HG02885 (cell line): ENCODE measurements at regions not wholly inside any gene's neighbourhood (a gene's known extent, or its start where the extent isn't known, plus 50 kb on each side); places are given as distances from the start of the nearest gene placed in this dataset.
"Not testable (repeated sequence)": the region's sequence is repeated elsewhere in the genome, so short reads cannot be mapped to it uniquely, and the experiment has no call there.

Experiments
- ATAC-seq: cut with Tn5 transposase; IDR thresholded peaks from one replicate; pipeline ENCODE4 v1.9.1; 2021; ENCODE audit warnings: mild to moderate bottlenecking; ENCODE audit not compliant: unreplicated experiment, poor library complexity

DNA sequence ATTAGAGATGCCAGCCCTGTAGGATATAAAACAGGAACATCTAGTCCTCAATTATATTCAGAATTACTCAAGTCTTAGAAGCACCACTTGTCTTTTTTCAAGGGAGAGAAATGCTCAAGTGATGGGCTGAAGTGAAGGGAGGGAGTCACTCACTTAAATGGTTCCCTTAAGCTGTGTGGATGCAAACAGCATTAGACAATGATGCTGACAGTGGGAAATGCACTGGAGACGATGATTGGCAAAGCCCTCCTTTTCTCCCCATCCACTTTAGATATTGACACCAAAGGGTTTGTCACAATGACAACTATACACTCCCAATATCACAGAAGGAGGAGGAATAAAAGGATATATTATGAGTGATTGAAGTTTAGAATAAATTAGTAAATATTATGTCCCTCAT, 491.4 kb upstream of the SMIM31 start:
- not testable (repeated sequence) for ATAC-seq

DNA sequence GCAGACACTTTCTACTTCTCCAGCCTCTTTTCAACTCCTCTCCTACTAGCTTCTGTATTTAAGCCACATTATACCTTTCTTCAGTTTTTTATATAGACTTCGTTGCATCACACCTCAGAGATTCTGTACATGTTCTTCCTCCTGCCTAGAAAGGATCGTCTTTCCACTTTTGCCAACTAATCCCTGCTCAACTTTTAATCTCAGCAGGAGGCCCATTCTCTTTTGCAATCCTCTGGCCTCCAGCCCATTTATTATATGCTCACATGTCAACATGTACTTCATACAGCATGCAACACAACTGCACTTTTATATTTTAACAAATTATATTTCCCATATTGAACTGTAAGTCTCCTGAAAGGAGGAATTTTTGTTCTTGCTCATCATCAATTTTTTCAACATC, 476.5 kb upstream of the SMIM31 start:
- ATAC-seq = not testable (repeated sequence)

DNA sequence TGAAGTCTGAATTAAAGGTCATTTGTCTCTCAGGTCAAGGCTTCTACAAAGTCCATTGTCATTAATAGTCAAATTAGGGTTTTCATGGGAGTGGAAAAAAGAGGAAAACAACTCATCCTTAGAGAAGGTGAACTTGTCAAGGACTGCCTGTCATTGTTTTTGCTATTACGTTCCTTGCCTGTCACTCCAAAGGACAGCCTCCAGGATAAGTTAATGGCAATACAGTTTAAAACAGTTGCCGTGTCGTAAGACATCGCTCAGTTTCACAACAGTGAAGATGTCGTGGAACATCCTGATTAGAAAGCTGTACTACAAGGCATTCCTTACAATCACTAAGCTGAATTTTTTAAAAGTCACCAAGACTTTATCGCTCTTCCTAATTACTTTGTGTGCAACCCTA, 466.8 kb upstream of the SMIM31 start:
- ATAC-seq = no peak

DNA sequence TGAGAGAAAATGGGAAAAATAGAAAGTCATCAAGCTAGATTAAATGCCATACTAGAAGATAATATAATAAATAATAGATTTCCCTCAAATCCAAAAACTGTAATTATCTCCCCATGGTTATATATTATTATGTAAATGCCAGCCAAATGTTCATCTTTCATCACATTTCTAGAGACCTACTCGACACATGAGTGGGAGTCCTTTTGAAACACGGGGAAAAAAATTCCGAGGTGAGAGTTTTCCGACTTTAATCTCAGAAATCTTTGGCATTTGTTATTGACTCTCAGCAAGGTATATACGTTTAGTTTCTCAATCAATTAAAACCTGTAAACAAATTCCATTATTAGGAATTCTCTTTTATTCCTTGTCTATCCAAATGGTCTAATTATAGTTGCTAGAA, 465.4 kb upstream of the SMIM31 start:
- no peak for ATAC-seq

DNA sequence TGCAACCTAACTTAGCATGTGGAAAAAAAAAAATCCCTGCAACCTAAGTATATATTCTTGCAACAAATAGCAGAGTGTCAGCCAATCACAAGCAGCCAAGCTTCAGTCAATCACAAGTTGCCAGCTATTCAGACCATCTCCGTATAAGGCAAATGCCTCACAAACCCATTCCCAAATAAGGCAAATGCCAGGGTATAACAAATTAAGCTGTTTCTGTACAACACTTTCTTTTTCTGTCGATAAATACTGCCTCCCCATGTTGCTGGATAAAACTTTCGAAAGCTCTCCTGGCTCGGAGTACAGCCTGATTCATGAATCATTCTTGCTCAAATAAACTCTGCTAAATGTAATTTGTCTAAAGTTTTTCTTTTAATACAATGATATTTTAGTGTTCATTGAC, 460.7 kb upstream of the SMIM31 start:
- no peak for ATAC-seq

DNA sequence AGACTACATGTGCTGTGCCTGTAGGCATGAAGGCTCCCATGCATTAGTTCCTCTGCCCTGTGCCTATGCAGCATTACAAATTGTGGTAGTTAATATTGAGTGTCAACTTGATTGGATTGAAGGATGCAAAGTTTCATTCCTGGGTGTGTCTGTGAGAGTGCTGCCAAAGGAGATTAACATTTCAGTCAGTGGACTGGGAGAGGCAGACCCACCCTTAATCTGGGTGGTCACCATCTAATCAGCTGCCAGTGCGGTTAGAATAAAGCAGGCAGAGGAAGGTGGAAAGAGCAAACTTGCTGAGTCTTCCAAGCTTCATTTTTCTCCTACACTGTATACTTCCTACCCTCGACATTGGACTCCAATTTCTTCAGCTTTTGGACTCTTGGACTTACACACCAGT, 460.2 kb upstream of the SMIM31 start:
- ATAC-seq = no peak

DNA sequence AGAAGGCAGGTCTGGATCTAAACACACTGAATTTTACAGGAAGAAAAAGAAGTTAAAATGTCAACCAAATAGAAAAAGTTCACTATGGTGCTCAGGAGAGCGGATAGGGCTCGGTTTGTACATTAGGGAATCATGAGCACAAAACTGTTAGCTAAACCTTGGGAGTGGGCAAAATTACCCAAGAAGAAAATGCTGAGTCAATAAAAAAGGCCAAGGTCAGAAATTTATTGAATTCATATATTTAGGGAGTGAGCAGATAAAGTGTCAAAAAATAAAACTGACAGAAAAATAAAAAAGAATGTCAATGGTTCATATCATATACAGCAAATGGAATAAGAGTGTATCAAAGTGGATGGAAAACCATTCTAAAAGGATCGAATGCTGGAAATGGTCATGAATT, 452.5 kb upstream of the SMIM31 start:
- no peak for ATAC-seq

DNA sequence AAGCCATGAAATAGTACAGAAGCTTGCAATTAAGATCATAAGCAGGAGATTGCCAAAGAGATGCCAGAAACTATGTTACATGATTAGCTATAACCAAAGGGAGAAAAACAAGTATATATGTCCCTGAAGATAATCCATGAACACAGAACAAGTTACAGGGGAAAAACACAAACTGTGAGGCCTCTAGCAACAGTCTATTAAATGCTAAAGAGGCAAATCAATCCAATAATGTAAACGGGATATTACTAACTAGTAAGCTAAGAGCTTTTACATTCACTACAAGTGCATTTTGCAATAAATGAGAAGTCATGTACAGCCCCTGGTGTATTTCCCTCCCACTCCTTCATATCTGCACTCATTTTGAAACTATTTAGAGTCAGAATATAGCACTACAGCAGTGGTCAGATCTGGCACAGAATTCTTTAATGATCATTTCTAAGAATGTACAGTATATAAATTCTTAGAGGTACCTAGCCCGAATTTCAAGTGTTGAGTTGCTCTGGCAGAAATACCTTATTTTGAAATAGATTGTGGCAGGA, 449.8 kb upstream of the SMIM31 start:
- ATAC-seq = peak; percentile 92

DNA sequence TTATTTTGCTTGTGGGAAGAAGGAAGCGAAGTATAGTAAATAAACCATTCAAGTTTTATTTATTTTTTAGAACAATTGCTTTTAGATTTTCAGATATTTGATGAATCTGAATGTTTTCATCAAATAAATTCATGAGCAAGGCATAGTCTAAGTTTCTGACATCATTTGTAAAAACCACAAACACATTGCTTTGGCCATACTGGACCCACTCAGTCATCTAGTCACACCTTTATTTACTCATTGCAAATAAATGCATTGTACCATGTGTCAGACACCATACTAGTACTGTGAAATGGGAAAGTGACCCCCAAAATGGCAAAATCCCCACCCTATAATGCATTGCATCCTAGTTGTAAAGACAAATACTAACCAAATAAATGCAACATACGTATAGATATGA, 449.1 kb upstream of the SMIM31 start:
- no peak for ATAC-seq

DNA sequence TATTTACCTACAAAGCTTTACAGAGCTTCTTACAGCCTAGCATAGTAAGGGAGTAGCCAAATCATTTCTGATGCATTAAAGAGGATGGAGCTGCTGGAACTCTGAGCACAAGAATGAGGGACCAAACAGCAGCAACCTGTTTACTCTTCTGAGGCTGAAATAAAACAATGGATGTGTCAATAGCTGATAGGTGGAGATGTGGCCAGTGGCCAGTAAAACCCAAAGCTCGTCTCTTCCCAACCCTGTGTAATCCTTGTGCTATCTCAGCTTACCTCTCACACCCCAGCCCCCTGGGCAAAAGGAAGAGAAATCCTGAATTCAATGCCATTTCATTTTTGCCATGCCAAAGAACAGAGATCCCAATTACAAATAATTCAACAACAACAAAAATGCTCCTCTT, 446.7 kb upstream of the SMIM31 start:
- ATAC-seq = no peak

DNA sequence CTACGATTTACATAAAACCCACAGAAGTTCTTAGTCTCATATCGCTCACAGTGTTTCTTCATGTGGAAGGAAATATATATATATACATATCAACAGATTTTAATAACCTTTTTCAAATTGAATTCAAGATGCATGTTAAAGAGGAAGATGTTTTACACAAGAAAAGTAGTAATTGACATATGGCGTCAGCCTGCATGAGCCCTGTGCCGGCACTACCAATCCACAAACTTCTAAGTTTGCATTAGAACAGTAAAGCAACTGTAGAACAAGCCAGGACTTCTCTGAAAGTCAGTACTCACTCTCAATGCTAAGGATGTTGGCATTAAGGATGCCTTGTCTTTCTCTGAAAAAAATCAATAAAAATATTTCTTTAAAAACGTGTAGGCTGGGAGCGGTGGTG, 441.3 kb upstream of the SMIM31 start:
- ATAC-seq = no peak

DNA sequence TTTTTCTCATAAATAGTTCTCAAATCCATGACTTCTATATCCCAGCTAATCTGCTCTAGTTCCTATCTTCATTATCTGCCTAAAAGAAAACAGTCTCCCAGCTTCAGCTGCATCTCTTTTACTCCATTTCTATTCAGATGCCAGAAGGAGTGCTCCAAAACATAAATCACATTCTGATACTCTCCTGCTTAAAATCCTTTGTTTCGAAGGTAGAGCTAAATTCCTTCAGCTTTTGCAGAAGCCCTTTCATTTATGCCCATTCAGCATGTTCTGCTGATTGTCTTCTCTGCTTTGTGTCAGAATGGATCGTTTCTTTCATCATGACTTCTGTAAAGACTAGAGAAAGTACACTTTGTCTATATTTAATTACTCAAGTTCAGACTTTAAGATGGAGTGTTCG, 440.1 kb upstream of the SMIM31 start:
- ATAC-seq = no peak

DNA sequence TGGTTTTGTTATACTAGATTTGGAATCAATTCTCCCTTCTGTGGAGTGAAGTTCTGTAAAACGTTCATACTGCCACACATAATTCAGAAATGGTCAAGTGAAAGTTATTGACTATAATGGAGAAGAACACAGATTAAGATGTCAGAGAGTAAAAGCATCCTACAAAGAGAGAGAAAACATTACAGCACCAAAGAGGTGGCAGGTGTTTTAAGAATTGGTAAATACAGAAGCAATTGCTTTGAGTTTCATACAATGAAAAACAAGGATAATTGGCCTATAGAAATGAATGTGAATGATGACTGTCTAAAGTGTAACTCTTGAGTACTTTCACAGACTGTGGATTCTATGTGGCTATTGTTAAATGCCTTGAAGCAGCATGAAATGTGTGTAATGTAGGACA, 435.6 kb upstream of the SMIM31 start:
- no peak for ATAC-seq

DNA sequence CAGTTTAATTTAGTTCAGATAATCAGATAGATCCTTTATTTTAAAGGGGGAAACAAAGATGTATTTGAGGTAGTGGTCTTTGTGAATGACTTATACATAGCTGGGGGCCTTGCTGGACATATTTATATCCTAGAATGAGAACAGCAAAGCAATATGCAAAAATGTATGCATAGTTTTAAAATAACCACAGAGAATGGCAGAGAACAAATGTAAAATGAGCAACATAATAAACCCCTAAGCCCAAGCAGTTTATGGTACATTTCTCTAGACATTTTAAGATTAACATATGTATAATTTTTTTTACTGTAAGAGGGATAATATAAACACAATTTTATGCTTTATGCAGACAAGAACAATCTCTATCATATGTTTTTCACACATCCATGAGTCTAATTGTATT, 434.2 kb upstream of the SMIM31 start:
- ATAC-seq = no peak

DNA sequence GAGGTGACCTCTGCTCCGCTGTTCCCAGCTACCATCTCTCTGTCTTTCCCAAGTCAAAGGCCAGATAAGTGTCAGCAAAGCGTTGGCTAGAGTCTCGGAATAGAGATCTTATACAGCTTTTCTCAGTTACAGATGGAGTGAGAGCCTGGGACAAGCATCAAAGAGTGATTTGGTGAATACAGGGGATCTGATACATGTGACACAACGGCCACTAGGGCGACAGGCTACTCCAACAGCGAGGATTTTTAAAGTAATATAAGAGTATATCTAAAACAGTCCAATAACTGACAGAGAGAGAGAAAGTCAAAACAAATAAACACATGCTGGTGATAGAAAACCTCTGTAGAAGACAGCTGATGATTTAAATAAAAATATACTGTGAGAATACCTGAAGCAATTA, 433.1 kb upstream of the SMIM31 start:
- ATAC-seq = no peak

DNA sequence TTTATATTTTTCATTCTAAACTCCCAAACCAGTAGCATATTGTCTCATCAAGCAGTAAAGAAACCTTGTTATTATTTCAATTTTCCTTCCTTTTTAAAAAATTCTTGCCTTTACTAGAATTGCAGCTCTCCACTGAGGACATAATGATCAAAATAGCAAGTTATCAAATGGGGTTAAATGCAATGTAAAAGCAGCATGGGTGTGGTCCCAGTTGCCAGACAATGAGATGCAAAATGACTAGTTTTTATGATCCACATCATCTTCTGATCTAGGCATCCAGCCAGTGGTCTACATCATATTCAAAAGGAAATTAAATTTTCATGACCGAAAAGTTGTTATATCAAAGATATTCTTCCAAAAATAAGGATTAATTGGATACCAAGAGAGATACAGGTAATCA, 427.9 kb upstream of the SMIM31 start:
- ATAC-seq = no peak

DNA sequence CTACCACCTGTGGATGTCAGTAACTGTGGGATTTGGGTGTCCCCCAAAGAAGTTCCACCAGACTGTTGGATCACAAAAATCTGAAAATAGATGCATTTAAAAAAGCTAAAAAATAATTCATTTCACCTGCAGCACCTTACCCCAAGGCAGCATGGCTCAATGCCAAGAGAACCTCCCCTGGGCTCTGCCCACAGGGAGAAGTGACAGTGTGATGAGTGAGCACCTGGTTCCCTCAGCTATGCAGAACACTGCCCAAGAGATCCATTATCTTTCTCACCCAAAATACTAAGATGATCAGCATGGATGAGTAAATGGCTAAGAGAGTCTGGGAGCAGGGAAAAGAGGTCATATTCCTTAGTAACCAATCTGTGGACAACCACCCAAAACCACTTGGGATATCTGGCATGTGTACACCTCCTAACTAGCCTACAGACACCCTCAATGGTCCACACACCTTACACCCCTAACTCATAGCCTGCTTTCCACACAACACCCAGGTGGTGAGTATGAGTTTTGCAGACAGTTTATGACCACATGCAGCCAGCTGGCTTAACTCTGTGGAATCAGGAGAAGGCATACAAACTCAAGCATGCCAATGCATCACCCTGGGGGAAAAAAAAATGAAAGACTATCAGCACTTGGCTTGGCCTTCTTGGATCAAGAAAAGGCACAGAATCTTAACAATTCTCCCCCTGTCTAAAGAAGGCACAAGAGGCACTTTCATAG, 416.5 kb upstream of the SMIM31 start:
- ATAC-seq = no peak

DNA sequence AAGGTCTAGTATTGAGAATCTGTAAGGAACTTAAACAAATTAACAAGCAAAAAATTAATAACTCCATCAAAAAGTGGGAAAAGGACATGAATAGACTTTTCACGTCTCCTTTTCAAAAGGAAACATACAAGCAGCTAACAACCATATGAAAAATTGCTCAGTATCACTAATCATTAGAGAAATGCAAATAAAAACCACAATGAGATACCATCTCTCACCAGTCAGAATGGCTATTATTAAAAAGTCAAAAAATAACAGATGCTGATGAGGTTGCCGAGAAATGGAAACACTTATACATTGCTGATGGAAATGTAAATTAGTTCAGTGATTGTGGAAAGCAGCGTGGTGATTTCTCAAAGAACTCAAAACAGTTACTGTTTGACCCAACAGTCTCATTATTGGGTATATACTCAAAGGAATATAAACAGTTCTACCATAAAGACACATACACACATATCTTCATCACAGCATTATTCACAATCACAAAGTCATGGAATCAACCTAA, 410.4 kb upstream of the SMIM31 start:
- no peak for ATAC-seq

DNA sequence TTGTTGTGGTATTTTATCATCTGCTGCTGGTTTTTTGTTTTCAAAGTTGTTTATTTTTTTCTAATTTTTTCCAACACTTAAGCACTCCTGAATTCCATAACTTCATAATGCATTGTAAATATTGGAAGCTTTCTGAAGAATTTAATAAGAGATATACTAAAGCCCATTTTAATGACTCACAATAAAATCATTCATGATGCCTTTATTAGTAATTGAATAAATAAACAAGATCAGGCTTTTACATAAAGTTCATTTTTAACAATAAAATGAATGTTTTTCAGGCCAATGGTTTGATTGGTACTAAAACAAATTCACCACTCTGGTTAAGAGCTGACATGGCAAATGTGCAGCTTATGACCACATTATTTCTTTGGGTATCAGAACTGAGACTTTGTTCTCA, 408.2 kb upstream of the SMIM31 start:
- ATAC-seq = no peak

DNA sequence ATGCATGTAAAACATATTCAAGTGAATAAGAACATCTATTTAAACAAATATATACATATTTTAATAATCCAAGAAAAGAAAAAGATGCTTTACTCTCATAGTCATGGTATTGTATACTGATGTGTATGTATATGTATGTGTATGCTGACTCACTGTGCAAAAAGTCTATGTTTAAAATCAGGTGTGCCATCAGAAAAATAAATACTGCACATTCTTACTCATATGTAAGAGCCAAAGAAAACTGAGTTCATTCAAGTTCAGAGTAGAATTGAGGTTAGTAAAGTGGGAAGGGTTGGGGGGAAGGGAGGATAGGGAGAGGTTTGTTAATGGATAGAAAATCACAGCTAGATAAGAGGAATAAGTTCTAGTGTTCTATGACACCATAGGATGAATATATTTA, 403.9 kb upstream of the SMIM31 start:
- no peak for ATAC-seq

DNA sequence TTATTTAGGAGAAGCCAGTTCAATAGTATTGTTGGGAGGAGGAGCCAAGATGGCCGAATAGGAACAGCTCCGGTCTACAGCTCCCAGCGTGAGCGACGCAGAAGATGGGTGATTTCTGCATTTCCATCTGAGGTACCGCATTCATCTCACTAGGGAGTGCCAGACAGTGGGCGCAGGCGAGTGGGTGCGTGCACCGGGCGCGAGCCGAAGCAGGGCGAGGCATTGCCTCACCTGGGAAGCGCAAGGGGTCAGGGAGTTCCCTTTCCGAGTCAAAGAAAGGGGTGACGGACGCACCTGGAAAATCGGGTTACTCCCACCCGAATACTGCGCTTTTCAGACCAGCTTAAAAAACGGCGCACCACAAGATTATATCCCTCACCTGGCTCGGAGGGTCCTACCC, 403.2 kb upstream of the SMIM31 start:
- not testable (repeated sequence) for ATAC-seq

DNA sequence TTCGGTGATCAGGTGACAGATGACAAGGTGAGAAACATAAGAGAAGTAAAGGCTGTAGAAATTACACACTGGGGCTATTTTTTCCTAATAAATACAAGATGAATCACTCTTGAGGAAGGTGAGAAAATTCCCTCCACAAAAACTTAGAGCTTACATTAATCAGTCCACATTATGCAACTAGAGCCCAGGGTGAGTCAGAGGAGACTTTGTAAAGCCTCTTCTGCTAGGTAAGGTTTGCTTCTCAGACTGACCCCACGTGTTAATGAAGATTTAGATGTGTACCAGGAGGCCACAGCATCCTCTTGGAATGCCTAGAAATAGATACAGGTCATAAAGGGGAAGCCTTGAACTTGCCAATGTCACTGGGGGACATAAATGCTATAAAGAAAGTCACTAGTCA, 396.0 kb upstream of the SMIM31 start:
- no peak for ATAC-seq
